HL-60 (cell line): ENCODE measurements at regions not wholly inside any gene's neighbourhood (a gene's known extent, or its start where the extent isn't known, plus 50 kb on each side); places are given as distances from the start of the nearest gene placed in this dataset.

Experiments
- DNase-seq, 2 experiments: peaks; one replicate each; pipeline ENCODE4 v3.0.0-alpha.2; 2010 to 2020; ENCODE audit warnings: low read depth in 1 of 2, low spot score in 1 of 2
- H3K27ac ChIP-seq: fragments of 250-450 bp; sonication (Bioruptor Pico); replicated peaks from 2 replicates; pipeline ENCODE4 v1.5.1; 2020; ENCODE audit warnings: mild to moderate bottlenecking, moderate library complexity
- H3K27me3 ChIP-seq: fragments of 250-450 bp; sonication (Bioruptor Pico); 2 replicates; pipeline ENCODE4 v1.5.1; 2021; ENCODE audit warnings: mild to moderate bottlenecking, moderate library complexity; ENCODE audit not compliant: insufficient read depth, poor library complexity, severe bottlenecking
- H3K4me3 ChIP-seq: replicated peaks from 2 replicates; pipeline ENCODE4 v1.5.1; 2011; ENCODE audit warnings: mild to moderate bottlenecking, control low read depth, low read length; ENCODE audit not compliant: insufficient read depth
- CTCF ChIP-seq: IDR thresholded peaks from one replicate; pipeline ENCODE4 v1.5.1; 2011; ENCODE audit warnings: low read length, control low read depth, inconsistent platforms; ENCODE audit not compliant: insufficient read depth
- GABPA ChIP-seq: IDR thresholded peaks from 2 replicates; pipeline ENCODE4 v1.6.1; 2012; ENCODE audit warnings: low read depth
- POLR2AphosphoS5 ChIP-seq: IDR thresholded peaks from 2 replicates; pipeline ENCODE4 v1.6.1; 2012; ENCODE audit warnings: low read depth
- REST ChIP-seq: IDR thresholded peaks from 2 replicates; pipeline ENCODE4 v1.6.1; 2012; ENCODE audit warnings: low read depth; ENCODE audit not compliant: insufficient replicate concordance
- SPI1 ChIP-seq: IDR thresholded peaks from 2 replicates; pipeline ENCODE4 v1.6.1; 2012; ENCODE audit warnings: low read depth, mild to moderate bottlenecking, borderline replicate concordance

- H3K27me3 ChIP-seq: no peaks in the 10 kb centered on the region
- H3K27ac ChIP-seq: no peak overlapping the region
- no peak for TF ChIP-seq REST
- no peak for TF ChIP-seq SPI1
- TF ChIP-seq POLR2AphosphoS5: no peak
- no peak for TF ChIP-seq CTCF
- no peak for TF ChIP-seq GABPA
- no peak for DNase-seq
- H3K4me3 ChIP-seq: no peak overlapping the region
Measured at GRCh38 chr13:107185889-107186288, 618.0 kb upstream of the ARGLU1 start.

- Histone ChIP-seq H3K4me3 (no peak overlapping the region), H3K27ac (no peak overlapping the region), H3K27me3 (no peaks in the 10 kb centered on the region)
- TF ChIP-seq CTCF (no peak), REST (no peak), GABPA (no peak), SPI1 (no peak), POLR2AphosphoS5 (no peak)
- no peak for DNase-seq
Measured at GRCh38 chr13:107170270-107170931, 602.5 kb upstream of the ARGLU1 start.

GRCh38 chr13:107157271-107157670 is 589.3 kb upstream of the ARGLU1 start:
- TF ChIP-seq GABPA: no peak
- no peak for TF ChIP-seq SPI1
- no peak for TF ChIP-seq REST
- TF ChIP-seq CTCF: no peak
- TF ChIP-seq POLR2AphosphoS5: no peak
- Histone ChIP-seq H3K27me3 (no peaks in the 10 kb centered on the region), H3K27ac (no peak overlapping the region), H3K4me3 (no peak overlapping the region)
- no peak for DNase-seq
